ENCODE measurements at regions not wholly inside any gene's neighbourhood (a gene's known extent, or its start where the extent isn't known, plus 50 kb on each side); places are given as distances from the start of the nearest gene placed in this dataset.
"Not testable (repeated sequence)": the region's sequence is repeated elsewhere in the genome, so short reads cannot be mapped to it uniquely, and the experiment has no call there.

GRCh38 chr6:73925703-73926102 lies 229.7 kb downstream of the CD109 start:
- not testable (repeated sequence) for H3K27ac ChIP-seq (ENCODE audit: low read length); H3K4me3 ChIP-seq (ENCODE audit: low read length in 2 of 2)

GRCh38 chr6:73923905-73924485 lies 228.0 kb downstream of the CD109 start:
- Histone ChIP-seq H3K36me3 (ENCODE audit: control insufficient read depth in 2 of 2, insufficient read depth in 2 of 2, low read length in 2 of 2) (no peaks in the 10 kb centered on the region), H3K27me3 (ENCODE audit: control insufficient read depth in 1 of 2, insufficient read depth in 2 of 2, low read length in 2 of 2) (no peaks in the 10 kb centered on the region), H3K4me1 (ENCODE audit: control insufficient read depth, insufficient read depth, low read length) (no peaks in the 10 kb centered on the region), H3K4me3 (ENCODE audit: low read length in 2 of 2) (no peak overlapping the region), H3K27ac (ENCODE audit: low read length) (no peak overlapping the region), H3K9ac (ENCODE audit: low read length in 2 of 2) (no peak overlapping the region), H3K9me3 (ENCODE audit: control insufficient read depth in 2 of 2, low read length in 2 of 2) (peaks cover 9 to 11% of the 10 kb centered on the region in 2 donors)

More at GRCh38 chr6:73925703-73926102, 229.7 kb downstream of the CD109 start:
- H3K27me3 ChIP-seq (ENCODE audit: control insufficient read depth in 1 of 2, insufficient read depth in 2 of 2, low read length in 2 of 2); H3K4me1 ChIP-seq (ENCODE audit: control insufficient read depth, insufficient read depth, low read length); H3K36me3 ChIP-seq (ENCODE audit: control insufficient read depth in 2 of 2, insufficient read depth in 2 of 2, low read length in 2 of 2); H3K9ac ChIP-seq (ENCODE audit: low read length in 2 of 2): not testable (repeated sequence)
- peaks cover 9 to 14% of the 10 kb centered on the region in 2 donors for H3K9me3 ChIP-seq (ENCODE audit: control insufficient read depth in 2 of 2, low read length in 2 of 2)

GRCh38 chr6:73903155-73903554 lies 207.2 kb downstream of the CD109 start:
- Histone ChIP-seq H3K4me1 (ENCODE audit: control insufficient read depth, insufficient read depth, low read length) (no peaks in the 10 kb centered on the region), H3K9me3 (ENCODE audit: control insufficient read depth in 2 of 2, low read length in 2 of 2) (no peaks in the 10 kb centered on the region), H3K4me3 (ENCODE audit: low read length in 2 of 2) (no peak overlapping the region), H3K27me3 (ENCODE audit: control insufficient read depth in 1 of 2, insufficient read depth in 2 of 2, low read length in 2 of 2) (no peaks in the 10 kb centered on the region), H3K27ac (ENCODE audit: low read length) (no peak overlapping the region), H3K9ac (ENCODE audit: low read length in 2 of 2) (no peak overlapping the region), H3K36me3 (ENCODE audit: control insufficient read depth in 2 of 2, insufficient read depth in 2 of 2, low read length in 2 of 2) (no peaks in the 10 kb centered on the region)

GRCh38 chr6:73901986-73902385 lies 206.0 kb downstream of the CD109 start:
- Histone ChIP-seq H3K4me3 (ENCODE audit: low read length in 2 of 2) (no peak overlapping the region), H3K9me3 (ENCODE audit: control insufficient read depth in 2 of 2, low read length in 2 of 2) (no peaks in the 10 kb centered on the region), H3K27me3 (ENCODE audit: control insufficient read depth in 1 of 2, insufficient read depth in 2 of 2, low read length in 2 of 2) (no peaks in the 10 kb centered on the region), H3K36me3 (ENCODE audit: control insufficient read depth in 2 of 2, insufficient read depth in 2 of 2, low read length in 2 of 2) (no peaks in the 10 kb centered on the region), H3K4me1 (ENCODE audit: control insufficient read depth, insufficient read depth, low read length) (no peaks in the 10 kb centered on the region), H3K27ac (ENCODE audit: low read length) (no peak overlapping the region), H3K9ac (ENCODE audit: low read length in 2 of 2) (no peak overlapping the region)

GRCh38 chr6:73901311-73901710 lies 205.3 kb downstream of the CD109 start:
- H3K4me3 ChIP-seq (ENCODE audit: low read length in 2 of 2): no peak overlapping the region
- no peaks in the 10 kb centered on the region for H3K9me3 ChIP-seq (ENCODE audit: control insufficient read depth in 2 of 2, low read length in 2 of 2)
- no peaks in the 10 kb centered on the region for H3K4me1 ChIP-seq (ENCODE audit: control insufficient read depth, insufficient read depth, low read length)
- no peak overlapping the region for H3K9ac ChIP-seq (ENCODE audit: low read length in 2 of 2)
- no peaks in the 10 kb centered on the region for H3K27me3 ChIP-seq (ENCODE audit: control insufficient read depth in 1 of 2, insufficient read depth in 2 of 2, low read length in 2 of 2)
- no peaks in the 10 kb centered on the region for H3K36me3 ChIP-seq (ENCODE audit: control insufficient read depth in 2 of 2, insufficient read depth in 2 of 2, low read length in 2 of 2)
- no peak overlapping the region for H3K27ac ChIP-seq (ENCODE audit: low read length)

GRCh38 chr6:73898599-73898998 lies 202.6 kb downstream of the CD109 start:
- H3K4me1 ChIP-seq (ENCODE audit: control insufficient read depth, insufficient read depth, low read length): no peaks in the 10 kb centered on the region
- H3K27me3 ChIP-seq (ENCODE audit: control insufficient read depth in 1 of 2, insufficient read depth in 2 of 2, low read length in 2 of 2): no peaks in the 10 kb centered on the region
- no peaks in the 10 kb centered on the region for H3K36me3 ChIP-seq (ENCODE audit: control insufficient read depth in 2 of 2, insufficient read depth in 2 of 2, low read length in 2 of 2)
- H3K27ac ChIP-seq (ENCODE audit: low read length): no peak overlapping the region
- no peaks in the 10 kb centered on the region for H3K9me3 ChIP-seq (ENCODE audit: control insufficient read depth in 2 of 2, low read length in 2 of 2)
- no peak overlapping the region for H3K4me3 ChIP-seq (ENCODE audit: low read length in 2 of 2)
- no peak overlapping the region for H3K9ac ChIP-seq (ENCODE audit: low read length in 2 of 2)

GRCh38 chr6:73893696-73894095 lies 197.7 kb downstream of the CD109 start:
- H3K27me3 ChIP-seq (ENCODE audit: control insufficient read depth in 1 of 2, insufficient read depth in 2 of 2, low read length in 2 of 2): no peaks in the 10 kb centered on the region
- no peak overlapping the region for H3K4me3 ChIP-seq (ENCODE audit: low read length in 2 of 2)
- no peaks in the 10 kb centered on the region for H3K4me1 ChIP-seq (ENCODE audit: control insufficient read depth, insufficient read depth, low read length)
- no peaks in the 10 kb centered on the region for H3K36me3 ChIP-seq (ENCODE audit: control insufficient read depth in 2 of 2, insufficient read depth in 2 of 2, low read length in 2 of 2)
- H3K27ac ChIP-seq (ENCODE audit: low read length): no peak overlapping the region
- H3K9me3 ChIP-seq (ENCODE audit: control insufficient read depth in 2 of 2, low read length in 2 of 2): peaks cover 0 to 3% of the 10 kb centered on the region in 2 donors
- H3K9ac ChIP-seq (ENCODE audit: low read length in 2 of 2): no peak overlapping the region

GRCh38 chr6:73888050-73888449 lies 192.0 kb downstream of the CD109 start:
- H3K36me3 ChIP-seq (ENCODE audit: control insufficient read depth in 2 of 2, insufficient read depth in 2 of 2, low read length in 2 of 2): no peaks in the 10 kb centered on the region

GRCh38 chr6:73885393-73885792 lies 189.4 kb downstream of the CD109 start:
- H3K9ac ChIP-seq (ENCODE audit: low read length in 2 of 2): no peak overlapping the region

More at GRCh38 chr6:73888050-73888449, 192.0 kb downstream of the CD109 start:
- H3K27me3 ChIP-seq (ENCODE audit: control insufficient read depth in 1 of 2, insufficient read depth in 2 of 2, low read length in 2 of 2): no peaks in the 10 kb centered on the region
- H3K4me1 ChIP-seq (ENCODE audit: control insufficient read depth, insufficient read depth, low read length): no peaks in the 10 kb centered on the region
- H3K27ac ChIP-seq (ENCODE audit: low read length): no peak overlapping the region
- peaks cover 0 to 3% of the 10 kb centered on the region in 2 donors for H3K9me3 ChIP-seq (ENCODE audit: control insufficient read depth in 2 of 2, low read length in 2 of 2)
- H3K9ac ChIP-seq (ENCODE audit: low read length in 2 of 2): no peak overlapping the region
- no peak overlapping the region for H3K4me3 ChIP-seq (ENCODE audit: low read length in 2 of 2)

GRCh38 chr6:73884540-73884939 lies 188.5 kb downstream of the CD109 start:
- H3K4me3 ChIP-seq (ENCODE audit: low read length in 2 of 2): no peak overlapping the region

More at GRCh38 chr6:73885393-73885792, 189.4 kb downstream of the CD109 start:
- Histone ChIP-seq H3K36me3 (ENCODE audit: control insufficient read depth in 2 of 2, insufficient read depth in 2 of 2, low read length in 2 of 2) (no peaks in the 10 kb centered on the region), H3K4me1 (ENCODE audit: control insufficient read depth, insufficient read depth, low read length) (no peaks in the 10 kb centered on the region), H3K27me3 (ENCODE audit: control insufficient read depth in 1 of 2, insufficient read depth in 2 of 2, low read length in 2 of 2) (no peaks in the 10 kb centered on the region), H3K27ac (ENCODE audit: low read length) (no peak overlapping the region), H3K9me3 (ENCODE audit: control insufficient read depth in 2 of 2, low read length in 2 of 2) (no peaks in the 10 kb centered on the region), H3K4me3 (ENCODE audit: low read length in 2 of 2) (no peak overlapping the region)

GRCh38 chr6:73879501-73880293 lies 183.7 kb downstream of the CD109 start:
- Histone ChIP-seq H3K27ac (ENCODE audit: low read length) (no peak overlapping the region), H3K9ac (ENCODE audit: low read length in 2 of 2) (no peak overlapping the region)

More at GRCh38 chr6:73884540-73884939, 188.5 kb downstream of the CD109 start:
- Histone ChIP-seq H3K27me3 (ENCODE audit: control insufficient read depth in 1 of 2, insufficient read depth in 2 of 2, low read length in 2 of 2) (no peaks in the 10 kb centered on the region), H3K9me3 (ENCODE audit: control insufficient read depth in 2 of 2, low read length in 2 of 2) (no peaks in the 10 kb centered on the region), H3K9ac (ENCODE audit: low read length in 2 of 2) (no peak overlapping the region), H3K27ac (ENCODE audit: low read length) (no peak overlapping the region), H3K4me1 (ENCODE audit: control insufficient read depth, insufficient read depth, low read length) (no peaks in the 10 kb centered on the region), H3K36me3 (ENCODE audit: control insufficient read depth in 2 of 2, insufficient read depth in 2 of 2, low read length in 2 of 2) (no peaks in the 10 kb centered on the region)

More at GRCh38 chr6:73879501-73880293, 183.7 kb downstream of the CD109 start:
- H3K4me1 ChIP-seq (ENCODE audit: control insufficient read depth, insufficient read depth, low read length): no peaks in the 10 kb centered on the region
- no peaks in the 10 kb centered on the region for H3K9me3 ChIP-seq (ENCODE audit: control insufficient read depth in 2 of 2, low read length in 2 of 2)
- H3K4me3 ChIP-seq (ENCODE audit: low read length in 2 of 2): no peak overlapping the region
- H3K36me3 ChIP-seq (ENCODE audit: control insufficient read depth in 2 of 2, insufficient read depth in 2 of 2, low read length in 2 of 2): no peaks in the 10 kb centered on the region
- no peaks in the 10 kb centered on the region for H3K27me3 ChIP-seq (ENCODE audit: control insufficient read depth in 1 of 2, insufficient read depth in 2 of 2, low read length in 2 of 2)

Data from stomach smooth muscle (tissue), 2 donors.